ENCODE measurements at regions not wholly inside any gene's neighbourhood (a gene's known extent, or its start where the extent isn't known, plus 50 kb on each side); places are given as distances from the start of the nearest gene placed in this dataset.

DNA sequence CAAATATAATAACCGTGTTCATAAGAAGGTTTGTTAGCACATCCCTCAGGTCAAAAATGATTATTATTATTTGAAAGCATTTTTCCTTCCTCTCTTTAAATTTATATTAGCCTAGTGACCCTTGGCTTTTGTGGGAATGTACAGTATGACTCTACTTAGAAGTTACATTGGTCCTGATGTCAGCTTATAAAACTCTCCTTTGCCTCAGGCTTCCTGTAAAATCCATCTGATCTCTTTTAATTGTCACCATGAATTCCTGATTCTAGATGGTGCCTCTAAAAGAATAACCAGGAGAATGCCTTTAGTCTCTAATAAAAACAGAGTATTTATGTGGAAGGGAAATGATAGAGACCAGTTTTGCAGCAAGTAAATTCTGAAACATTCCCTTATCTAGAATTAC, 1134.4 kb downstream of the XPNPEP1 start:
- no peak overlapping the region for H3K27ac ChIP-seq
- TF ChIP-seq, protein P1, sequence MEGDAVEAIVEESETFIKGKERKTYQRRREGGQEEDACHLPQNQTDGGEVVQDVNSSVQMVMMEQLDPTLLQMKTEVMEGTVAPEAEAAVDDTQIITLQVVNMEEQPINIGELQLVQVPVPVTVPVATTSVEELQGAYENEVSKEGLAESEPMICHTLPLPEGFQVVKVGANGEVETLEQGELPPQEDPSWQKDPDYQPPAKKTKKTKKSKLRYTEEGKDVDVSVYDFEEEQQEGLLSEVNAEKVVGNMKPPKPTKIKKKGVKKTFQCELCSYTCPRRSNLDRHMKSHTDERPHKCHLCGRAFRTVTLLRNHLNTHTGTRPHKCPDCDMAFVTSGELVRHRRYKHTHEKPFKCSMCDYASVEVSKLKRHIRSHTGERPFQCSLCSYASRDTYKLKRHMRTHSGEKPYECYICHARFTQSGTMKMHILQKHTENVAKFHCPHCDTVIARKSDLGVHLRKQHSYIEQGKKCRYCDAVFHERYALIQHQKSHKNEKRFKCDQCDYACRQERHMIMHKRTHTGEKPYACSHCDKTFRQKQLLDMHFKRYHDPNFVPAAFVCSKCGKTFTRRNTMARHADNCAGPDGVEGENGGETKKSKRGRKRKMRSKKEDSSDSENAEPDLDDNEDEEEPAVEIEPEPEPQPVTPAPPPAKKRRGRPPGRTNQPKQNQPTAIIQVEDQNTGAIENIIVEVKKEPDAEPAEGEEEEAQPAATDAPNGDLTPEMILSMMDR (conservative IDR thresholded peaks at IDR 0.05): no peak

DNA sequence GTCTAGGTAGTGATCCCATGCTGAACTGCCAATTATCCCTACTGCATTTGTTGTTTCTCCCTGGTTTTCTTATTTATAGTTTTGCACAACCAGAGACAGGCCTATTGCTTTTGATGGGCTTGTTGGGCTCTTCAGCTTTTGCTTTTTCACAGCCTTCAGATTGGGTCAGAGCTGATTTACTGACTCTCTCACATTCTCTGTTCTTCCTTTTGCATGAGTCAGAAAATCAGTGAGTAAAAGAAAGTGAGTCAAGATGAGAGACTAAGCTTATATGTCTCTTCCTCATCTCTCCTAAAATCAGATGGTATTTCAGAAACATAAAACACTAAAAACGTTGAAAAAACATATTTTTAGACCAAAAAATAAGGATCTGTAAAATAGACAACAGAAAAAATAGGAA, 1135.4 kb downstream of the XPNPEP1 start:
- no peak overlapping the region for H3K27ac ChIP-seq
- TF ChIP-seq, protein P1 (conservative IDR thresholded peaks at IDR 0.05): no peak

DNA sequence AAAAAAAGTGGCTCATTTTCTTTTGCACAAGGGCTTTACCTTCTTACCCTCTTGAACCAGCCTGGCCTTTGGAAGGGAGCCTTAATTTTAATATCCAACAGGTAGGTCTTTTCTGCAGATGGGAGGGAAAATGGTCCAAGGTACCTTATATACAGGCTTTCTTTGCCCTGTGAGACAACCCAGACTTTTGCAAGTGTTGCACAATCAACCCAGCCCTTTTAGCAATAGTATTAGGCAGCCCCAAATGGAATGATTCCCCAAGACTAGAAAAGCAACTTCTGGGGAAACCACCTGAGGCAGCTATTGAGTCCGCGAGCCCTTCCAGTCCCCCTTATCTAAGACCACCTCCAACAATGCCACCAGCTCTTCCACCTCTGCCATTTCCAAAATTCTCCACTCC, 1138.3 kb downstream of the XPNPEP1 start:
- no peak overlapping the region for H3K27ac ChIP-seq
- TF ChIP-seq, protein P1 (conservative IDR thresholded peaks at IDR 0.05): no peak

DNA sequence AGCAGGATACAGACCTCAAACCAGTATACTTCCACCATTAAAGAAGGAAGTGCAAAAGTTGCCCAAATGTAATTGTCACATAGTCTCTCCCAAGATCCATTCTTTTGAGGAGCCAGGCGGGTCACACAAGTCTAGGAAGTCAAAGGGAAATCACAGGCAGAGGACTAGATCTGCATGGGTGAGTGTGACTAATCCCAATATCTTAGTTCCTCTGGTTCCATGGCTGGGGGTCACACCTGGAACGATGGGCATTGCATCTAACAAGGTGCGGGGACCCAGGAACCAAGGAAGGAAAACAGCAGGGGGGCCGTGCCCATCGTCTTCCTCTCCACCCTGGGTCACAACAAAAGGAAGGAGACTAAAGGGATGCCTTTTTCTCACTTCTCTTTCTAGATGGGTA, 1138.8 kb downstream of the XPNPEP1 start:
- TF ChIP-seq, protein P1 (conservative IDR thresholded peaks at IDR 0.05): no peak
- H3K27ac ChIP-seq: no peak overlapping the region

DNA sequence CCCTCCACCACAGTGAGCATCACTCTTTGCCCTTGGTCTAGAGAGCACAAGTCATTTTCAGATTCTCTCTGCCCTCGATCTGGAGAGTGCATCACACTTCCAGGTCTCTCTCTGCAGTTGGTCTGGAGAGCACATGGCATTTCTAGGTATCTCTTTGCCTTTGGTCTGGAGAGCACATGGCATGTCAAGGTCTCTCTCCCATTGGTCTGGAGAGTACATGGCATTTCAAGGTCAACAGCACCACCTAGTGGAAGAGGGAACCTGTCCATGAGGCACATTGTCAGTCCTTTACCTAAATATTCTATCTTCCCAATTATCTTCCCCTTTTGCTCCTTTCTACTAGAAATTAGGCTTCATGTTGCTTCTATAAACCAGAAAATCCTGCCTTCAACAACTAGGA, 1139.4 kb downstream of the XPNPEP1 start:
- no peak overlapping the region for H3K27ac ChIP-seq
- TF ChIP-seq, protein P1 (conservative IDR thresholded peaks at IDR 0.05): peak; percentile 67

DNA sequence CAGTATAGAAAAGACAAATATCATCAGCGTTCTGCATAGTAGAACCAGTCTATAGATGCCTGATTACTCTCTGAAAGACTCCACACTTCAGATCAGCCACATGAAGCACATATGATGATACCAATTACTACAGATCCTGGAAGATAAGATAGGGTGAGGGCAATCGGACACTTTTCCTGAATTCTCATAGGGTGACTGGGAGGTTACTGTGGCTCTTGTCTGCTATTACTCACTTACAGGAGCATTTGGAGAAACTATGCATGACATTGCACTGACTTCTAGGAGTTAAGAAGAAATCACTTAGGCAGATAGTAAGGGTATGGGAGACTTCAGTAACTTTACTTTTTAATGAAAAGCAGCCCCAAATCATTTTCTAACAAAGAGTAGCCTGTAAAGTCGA, 1140.9 kb downstream of the XPNPEP1 start:
- H3K27ac ChIP-seq: no peak overlapping the region
- TF ChIP-seq, protein P1 (conservative IDR thresholded peaks at IDR 0.05): no peak

DNA sequence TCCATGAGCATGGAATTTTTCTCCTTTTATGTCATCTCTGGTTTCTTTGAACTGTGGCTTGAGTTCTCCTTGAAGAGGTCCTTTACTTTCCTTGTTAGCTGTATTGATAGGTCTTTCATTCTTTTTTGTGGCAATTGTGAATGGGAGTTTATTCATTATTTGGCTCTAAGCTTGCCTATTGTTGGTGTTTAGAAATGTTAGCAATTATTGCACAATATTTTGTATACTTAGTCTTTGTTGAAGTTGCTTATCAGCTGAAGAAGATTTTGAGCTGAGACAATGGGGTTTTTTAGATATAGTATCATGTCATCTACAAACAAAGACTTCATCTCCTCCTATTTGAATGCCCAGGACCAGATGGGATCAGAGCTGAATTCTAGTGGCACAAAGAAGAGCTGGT, 1143.8 kb downstream of the XPNPEP1 start:
- no peak overlapping the region for H3K27ac ChIP-seq
- TF ChIP-seq, protein P1 (conservative IDR thresholded peaks at IDR 0.05): no peak

Measured in VCaP (cell line).